ENCODE measurements at regions not wholly inside any gene's neighbourhood (a gene's known extent, or its start where the extent isn't known, plus 50 kb on each side); places are given as distances from the start of the nearest gene placed in this dataset.

DNA sequence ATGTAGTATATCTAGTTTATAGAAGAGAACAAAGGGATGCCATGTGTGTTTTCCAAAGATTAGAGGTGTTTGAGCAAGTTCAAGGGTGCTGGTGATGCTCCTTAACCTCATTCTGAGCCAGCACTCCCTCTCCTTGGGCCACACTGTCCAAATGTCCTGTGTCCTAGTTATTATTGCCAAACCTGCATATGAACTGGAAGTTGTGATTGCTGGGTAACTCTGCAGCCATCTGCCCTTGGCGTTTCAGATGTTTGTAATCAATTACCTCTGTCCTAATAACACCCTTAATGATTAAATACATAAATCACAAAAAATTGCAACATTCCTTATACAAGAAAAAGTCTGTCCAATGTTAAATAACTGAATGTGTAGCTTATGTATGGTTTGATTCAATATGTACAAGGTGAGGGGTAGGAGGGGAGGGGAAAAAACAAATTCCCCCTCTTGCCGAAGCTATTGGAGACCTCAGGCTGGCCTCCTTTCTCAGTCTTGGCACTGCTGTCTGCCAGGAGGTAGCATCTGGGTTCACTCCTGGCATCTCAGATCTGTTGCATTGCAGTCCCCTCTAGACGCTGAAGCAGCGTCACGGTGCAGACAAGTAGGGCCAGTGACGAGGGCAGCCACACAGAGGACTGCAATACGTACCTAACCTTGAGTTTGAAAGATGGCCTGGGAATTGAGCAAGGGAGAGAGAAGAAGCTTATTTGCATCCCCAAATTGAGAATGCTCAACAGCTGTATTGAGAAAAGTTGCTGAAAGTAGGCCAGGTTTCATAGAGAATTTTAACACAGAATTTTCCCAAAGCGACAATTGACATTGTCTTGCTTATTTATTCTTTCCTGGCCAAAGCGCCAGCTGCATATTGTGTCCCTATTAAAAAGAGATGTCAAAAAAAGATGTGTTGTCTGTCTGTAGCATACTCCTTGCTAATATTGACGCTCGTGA, 89.6 kb upstream of the ARHGAP32 start:
- TF ChIP-seq, protein P1, sequence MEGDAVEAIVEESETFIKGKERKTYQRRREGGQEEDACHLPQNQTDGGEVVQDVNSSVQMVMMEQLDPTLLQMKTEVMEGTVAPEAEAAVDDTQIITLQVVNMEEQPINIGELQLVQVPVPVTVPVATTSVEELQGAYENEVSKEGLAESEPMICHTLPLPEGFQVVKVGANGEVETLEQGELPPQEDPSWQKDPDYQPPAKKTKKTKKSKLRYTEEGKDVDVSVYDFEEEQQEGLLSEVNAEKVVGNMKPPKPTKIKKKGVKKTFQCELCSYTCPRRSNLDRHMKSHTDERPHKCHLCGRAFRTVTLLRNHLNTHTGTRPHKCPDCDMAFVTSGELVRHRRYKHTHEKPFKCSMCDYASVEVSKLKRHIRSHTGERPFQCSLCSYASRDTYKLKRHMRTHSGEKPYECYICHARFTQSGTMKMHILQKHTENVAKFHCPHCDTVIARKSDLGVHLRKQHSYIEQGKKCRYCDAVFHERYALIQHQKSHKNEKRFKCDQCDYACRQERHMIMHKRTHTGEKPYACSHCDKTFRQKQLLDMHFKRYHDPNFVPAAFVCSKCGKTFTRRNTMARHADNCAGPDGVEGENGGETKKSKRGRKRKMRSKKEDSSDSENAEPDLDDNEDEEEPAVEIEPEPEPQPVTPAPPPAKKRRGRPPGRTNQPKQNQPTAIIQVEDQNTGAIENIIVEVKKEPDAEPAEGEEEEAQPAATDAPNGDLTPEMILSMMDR (IDR thresholded peaks at IDR 0.05), result no peak
- TF ChIP-seq POLR2AphosphoS5 (IDR thresholded peaks at IDR 0.05) (no peak), POLR2A (IDR thresholded peaks at IDR 0.05) (no peak)

Data from stomach (tissue), 4 donors.